NCI-H1105 treated with DMSO at 0.1 percent for 48 hours (cell line): ENCODE measurements at regions not wholly inside any gene's neighbourhood (a gene's known extent, or its start where the extent isn't known, plus 50 kb on each side); places are given as distances from the start of the nearest gene placed in this dataset.
A peak's percentile ranks its signal among the peaks of the same experiment; 100 is the strongest.
"Not testable (repeated sequence)": the region's sequence is repeated elsewhere in the genome, so short reads cannot be mapped to it uniquely, and the experiment has no call there.

Experiments
- DNase-seq: peaks from one replicate; lab custom pipeline; 2025; lab: John Stamatoyannopoulos, UW

DNA sequence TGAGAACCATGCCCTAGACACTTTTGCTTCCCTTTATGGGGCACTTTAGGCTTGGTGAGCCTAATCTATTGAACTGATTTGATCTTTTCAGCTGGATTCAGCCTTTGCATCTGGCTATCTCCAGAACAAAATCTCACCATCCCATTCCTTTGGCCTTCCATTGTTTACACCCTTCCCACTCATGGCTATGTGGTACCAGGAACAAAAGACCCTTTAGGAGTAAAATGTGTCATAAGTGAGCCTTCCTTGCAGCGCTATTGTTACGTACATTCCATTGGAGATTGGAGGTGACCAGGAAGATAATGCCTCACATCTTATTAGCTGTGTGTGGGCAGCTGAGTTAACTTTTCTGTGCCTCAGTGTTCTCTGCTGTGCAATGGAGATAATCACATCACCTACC, 188.4 kb downstream of the SATB1 start:
- DNase-seq = no peak

DNA sequence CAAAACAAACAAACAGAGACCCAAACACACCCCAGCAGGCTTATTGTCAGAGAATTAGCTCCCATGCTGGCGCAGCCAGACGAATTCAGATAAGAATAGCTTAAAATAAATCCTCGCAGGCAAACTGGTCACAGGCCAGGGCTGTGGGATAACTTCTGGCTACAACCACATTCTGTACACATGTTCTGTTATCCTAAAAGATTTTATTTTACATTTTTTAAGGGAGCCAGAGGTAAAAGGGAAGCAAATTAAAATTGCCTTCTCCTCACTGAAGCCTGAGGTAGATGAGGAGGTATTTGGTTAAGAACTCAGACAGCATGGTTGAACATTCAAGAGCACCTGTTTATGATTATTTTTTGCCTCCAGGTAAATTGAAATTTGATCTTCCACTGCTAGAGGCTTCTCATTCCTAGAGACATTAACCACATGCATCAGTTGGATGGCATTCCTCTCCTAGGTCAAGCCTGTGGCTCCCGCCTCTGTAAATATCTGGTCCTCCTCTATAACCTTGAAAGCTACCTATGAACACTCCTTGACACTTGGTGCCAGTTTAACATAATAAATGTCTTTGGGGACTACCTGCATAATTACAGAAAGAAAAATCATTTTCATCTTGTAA, 190.3 kb downstream of the SATB1 start:
- peak; percentile 2 for DNase-seq

DNA sequence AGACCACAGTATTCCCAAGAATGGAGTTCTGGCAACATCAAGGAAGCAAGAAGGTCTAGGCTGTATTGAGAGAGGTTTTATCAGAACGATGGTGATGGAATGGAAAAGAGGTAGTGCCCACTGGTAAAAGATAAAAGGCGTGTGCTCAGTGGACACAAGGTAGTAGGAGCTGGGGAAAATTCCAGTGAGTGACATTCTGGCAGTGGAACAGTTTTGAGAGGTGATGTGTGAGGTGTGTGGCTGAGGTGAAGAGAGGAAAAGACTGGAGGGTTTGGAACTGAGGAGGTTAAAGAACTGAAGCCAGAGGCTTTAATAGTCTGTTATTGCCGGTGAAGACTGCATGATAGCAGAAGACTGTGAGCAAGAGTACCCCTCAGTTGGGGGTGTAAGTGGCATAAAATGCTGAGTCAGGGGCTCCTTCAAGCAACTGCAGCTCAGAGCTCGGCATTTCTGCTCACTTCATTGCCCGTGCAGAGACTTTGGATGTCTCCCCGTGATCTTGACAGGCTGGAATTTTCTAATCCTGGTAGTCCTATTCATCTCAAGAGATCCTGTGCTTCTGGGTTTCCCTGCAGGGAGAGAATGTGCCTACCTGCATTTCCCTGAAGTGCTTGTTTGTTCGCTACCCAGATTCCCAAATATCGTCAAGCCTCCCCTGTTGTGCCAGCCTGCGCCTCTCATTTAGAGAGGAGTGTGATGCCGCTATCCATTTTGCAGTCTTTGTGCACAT, 191.0 kb downstream of the SATB1 start:
- DNase-seq = no peak

DNA sequence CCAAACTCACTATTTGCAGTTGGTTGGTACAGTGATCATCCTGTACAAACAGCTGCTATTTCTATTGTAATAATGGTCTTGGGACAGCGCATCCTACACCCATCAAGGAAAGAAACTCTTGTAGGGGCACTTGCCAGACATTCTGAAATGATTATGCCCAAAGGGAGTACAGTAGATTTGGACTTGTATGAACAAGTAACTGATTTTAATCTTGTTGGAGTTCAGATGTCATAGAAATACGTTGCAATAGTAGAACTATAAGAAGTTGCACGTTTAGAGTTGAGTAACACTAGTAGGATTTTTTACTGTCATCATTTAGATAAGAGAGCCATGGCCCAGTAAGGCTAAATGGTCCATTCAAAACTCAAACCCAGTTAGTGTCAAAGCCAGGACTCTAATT, 192.8 kb downstream of the SATB1 start:
- DNase-seq = no peak

DNA sequence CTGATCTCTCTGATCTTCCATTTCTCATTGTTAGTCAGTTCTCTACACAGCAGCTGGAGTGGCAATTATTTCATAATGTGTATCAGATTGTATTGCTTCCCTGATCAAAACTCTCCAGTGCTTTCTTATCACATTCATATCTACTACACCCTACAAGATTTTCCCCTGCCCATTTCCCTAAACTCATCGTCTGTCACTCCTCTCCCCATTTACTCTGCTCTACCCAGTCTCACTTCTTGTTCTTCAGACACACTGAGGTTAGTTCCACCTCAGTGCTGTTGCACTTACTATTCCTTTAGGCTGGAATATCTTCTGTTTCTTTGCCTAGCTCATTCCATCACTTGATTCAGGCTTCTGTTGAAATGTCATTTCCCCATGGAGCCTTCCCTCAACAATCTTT, 197.1 kb downstream of the SATB1 start:
- DNase-seq = no peak

DNA sequence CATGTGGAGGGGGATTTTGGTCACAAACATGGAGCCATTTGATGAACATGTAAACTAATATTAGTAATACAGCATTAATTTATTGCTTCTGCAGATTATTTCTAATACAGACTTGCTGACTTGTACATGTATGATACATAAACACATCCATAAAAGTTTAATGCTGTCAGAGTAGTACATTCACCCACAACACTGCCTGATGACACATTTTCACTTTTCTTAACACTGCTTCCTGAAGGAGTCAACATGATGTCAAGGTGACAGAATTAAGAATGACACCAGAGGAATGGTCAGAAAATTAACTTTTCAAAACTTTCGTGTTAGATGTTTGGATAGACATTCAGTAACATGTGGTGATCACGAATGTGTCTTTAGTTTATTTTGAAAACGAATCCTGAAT, 199.4 kb downstream of the SATB1 start:
- DNase-seq = no peak

DNA sequence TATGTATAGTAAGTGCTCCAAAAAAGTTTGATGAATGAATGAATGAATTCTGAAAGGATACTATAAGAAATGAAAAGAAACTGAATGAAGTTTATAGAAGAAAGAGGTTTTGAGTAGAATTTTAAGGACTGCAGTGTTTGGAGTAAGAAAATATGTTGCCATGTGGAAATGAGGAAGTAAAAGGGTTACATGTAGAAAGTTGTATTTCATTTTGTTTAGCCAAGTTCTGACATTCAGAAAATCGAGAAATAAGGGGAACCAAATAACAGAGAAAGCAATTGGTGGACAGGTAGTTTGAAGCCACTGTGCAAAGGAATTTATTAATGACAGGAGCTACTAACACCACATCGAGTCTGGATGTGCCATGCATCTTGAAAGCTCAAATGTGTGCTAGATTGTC, 200.7 kb downstream of the SATB1 start:
- DNase-seq = no peak

DNA sequence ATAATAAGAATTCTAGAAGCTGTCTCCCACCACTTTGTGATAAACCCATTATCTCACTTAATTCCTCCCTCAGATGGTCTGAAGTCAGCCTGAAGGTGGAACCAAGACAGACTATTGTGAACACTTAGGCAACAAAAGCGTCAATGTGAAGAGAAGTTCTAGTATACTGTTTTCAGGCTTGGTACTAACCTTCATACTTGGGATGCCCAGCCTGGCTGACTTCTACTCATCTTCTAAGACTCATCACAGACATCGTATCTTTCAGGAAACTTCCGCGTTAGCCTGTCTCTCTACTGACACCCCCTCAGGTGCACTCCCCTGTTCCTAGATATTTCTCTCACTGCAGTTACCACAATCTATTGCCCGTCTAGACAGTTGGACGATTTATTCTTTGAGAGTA, 201.2 kb downstream of the SATB1 start:
- DNase-seq = no peak

DNA sequence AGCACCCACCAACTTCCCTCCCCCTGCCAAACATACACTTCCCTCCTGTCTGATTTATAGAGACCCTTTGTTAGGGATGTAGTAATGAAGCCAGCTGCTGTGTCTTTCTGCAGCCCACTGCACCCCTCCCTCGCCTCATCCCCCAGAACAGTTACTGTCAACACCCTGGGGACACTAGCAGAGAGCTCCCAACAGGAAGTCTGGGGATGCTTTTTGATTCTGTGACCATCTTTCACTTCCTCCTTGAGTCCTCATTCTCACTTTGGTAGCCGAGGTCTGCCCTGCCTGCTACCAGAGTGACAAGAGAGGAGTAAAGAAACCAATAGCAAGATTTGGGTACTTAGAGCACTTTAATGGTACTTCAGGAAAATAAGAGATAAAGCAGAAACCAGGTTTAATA, 201.6 kb downstream of the SATB1 start:
- no peak for DNase-seq

DNA sequence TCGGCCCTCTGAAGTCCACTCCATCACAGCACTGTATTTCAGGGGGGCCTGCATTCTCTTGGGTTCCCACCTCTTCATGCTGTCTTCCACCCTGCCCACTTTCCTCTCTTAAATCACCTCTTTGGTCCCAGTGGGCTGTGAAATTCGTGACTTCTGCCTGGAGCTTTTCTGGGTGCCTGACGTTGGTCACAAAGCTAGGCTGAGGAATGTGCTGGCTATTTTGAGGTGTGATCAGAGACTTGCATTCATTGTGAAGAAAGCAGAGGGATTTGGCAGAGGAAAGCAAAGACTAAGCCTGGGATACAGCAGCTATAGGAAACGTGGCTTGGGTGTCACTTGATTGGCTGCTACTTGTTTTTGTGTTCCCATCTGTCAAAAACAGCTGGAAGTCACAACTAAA, 202.5 kb downstream of the SATB1 start:
- DNase-seq = no peak

DNA sequence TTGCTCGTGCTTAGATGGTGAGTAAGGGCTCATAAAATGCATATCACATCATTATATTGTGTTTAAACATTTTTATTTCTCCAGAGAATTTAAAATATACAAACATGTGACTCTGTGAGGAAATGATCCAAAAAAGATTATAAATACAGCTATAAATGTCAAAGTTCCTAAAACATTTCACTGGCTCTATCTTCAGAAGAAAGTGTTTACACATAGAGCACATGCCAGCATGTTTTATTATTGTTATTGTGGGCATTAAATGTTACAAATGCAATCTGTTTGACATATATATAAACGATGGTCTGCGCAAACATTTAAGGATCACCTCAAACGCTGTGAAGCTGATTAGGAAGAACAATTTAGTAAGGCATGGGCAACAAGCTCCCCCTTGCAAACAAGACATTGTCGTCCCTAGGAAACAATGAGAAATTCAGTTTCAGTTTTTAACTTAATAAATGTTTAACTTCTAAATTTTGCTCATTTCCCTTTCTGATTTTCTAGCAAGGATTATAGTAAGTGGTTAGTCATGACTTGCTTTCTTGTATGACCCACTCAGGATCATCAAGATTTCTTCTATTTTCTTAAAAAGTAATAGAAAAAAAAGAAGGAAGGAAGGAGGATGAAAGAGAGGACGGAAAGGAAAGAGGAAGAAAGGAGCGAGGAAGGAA, 207.5 kb downstream of the SATB1 start:
- no peak for DNase-seq

DNA sequence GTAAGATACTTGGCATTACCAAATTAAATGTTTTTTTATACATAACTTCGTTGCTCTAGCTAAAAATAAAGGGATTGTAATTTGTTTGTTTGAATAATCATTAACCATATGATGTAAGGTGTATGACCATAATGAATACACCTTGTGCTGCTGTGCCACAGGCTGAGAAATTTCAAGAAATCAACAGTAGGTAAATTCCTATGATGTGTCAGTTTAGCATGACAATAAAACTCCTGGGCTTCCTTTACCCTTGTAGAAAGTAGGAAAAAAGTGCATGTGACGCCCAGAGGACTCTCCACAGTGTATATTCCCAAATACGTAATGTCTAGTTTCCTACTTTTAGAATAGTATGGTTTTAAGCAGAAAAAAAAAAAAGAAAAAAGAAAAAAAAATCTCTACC, 208.1 kb downstream of the SATB1 start:
- no peak for DNase-seq

DNA sequence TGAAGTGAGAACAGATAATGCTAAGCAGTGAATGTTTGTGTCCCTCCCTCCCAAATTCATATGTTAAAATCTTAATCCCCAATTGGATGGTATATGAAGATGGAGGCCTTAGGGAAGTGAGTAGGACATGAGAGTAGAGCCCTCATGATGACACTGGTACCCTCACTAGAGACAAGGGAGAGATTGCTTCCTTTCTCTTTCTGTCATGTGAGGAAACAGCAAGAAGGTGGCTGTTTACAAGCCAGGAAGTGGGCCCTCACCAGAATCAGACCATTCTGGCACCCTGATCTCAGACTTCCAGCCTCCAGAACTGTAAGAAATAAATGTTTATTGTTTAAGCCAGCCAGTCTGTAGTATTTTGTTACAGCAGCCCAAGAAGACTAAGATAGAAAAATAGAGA, 209.5 kb downstream of the SATB1 start:
- no peak for DNase-seq

DNA sequence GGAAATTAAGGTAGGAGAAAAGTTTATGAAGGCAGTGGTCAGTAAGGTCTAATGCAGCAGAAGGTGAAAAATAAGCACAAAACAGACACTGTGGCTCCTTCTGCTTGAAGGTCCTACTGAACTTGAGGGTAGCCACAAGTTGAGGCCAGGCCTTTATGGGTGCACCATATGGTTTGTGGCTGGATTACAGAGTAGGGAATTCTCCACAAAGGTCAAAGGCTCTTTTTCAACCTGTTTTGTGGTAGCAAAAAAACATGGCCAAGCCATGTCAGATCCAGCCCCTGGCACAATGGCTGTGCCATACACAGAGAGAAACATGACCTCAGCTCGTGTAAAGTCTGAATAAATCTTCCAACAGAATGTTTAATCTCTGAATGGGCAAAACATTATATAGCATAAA, 214.0 kb downstream of the SATB1 start:
- no peak for DNase-seq

DNA sequence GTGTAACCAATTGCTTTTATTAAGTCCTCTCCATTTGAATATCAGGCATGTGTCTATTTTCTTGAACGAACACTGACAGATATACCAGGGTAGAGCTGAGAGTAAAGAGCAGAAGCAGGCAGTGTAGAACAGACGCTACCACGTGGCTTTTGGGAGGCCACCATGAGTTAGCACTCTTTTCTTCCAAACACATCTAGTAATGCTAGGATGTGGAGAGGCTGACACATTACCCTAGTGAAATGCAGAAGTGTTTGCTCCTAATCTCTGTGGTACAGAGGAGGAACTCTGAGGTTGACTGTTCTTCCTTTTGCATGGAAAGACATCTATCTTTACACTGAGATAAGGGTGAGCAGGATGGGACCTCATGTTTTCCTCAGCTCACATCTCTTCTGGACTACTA, 216.3 kb downstream of the SATB1 start:
- DNase-seq = no peak

DNA sequence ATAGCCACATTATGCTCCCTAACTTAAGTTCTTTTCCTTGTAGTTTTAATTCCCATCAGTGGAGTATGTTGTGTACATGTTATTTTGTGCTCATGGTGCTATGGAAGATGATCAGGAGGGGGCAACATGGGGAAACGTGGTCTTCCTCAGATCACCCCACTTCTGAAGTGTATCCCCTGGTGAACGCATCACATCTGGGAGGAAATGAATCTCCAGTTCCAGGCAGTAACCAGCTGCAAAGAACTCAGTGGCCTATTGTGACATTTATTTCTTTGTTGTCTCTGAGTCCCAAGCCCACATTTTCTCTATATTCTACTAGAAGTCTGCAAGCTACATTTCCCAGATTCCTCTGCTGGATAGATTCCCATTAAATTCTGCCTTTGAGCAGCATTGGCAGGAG, 217.0 kb downstream of the SATB1 start:
- DNase-seq = no peak

DNA sequence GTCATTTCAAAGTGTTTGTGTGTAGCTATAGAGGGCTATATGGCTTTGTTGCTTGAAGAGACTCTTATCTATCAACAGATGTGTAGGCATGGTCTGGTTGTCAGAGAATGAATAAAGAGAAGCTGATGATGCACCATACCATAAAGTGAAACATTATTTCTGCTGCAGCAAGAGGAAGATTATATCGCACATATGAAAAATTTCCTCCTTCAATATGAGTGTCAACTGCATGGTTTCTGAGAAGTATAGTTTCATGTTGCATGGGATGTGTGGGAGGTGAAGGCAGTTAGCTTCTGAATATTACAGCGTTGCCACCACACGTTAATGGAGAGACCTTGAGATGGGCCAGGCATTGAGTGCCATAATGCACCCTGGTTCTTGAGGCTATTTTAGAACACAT, 217.9 kb downstream of the SATB1 start:
- no peak for DNase-seq

DNA sequence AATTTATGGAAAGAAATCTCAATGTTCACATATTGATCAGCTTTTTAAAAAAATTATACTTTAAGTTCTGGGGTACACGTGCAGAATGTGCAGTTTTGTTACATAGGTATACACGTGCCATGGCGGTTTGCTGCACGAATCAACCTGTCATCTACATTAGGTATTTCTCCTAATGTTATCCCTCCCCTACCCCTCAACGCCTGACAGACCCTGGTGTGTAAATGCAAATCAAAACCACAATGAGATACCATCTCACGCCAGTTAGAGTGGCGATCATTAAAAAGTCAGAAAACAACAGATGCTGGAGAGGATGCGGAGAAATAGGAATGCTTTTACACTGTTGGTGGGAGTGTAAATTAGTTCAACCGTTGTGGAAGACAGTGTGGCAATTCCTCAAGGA, 219.4 kb downstream of the SATB1 start:
- not testable (repeated sequence) for DNase-seq

DNA sequence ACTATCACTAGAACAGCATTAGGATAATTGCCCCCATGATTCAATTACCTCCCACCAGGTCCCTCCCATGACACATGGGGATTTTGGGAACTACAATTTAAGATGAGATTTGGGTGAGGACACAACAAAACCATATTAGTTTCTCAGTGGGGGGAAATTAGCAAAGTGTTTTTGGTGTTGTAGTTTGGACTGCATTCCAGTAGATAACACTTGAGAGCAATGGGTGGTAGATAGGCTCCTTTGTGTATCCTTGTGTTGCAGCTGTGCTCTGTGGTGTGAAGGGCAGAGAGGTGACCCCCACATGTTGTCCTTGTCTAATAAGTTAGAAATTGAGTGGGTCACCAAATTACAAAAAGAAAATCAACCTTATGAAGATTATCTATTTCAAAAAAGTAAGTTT, 223.8 kb downstream of the SATB1 start:
- no peak for DNase-seq

DNA sequence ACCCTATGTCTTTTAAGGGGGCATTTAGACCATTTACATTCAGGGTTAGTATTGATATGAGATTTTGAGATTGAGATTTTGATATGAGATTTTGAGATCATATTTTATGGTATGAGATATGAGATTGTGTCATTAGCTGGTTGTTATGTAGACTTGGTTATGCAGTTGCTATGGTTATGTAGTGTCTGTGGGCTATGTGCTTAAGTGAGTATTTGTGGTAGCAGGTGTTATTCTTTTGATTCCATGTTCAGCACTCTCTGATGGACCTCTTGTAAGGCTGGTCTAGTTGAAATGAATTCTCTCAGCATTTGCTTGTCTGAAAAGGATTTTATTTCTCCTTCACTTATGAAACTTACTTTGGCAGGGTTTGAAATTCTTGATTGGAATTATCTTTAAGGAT, 225.4 kb downstream of the SATB1 start:
- no peak for DNase-seq

DNA sequence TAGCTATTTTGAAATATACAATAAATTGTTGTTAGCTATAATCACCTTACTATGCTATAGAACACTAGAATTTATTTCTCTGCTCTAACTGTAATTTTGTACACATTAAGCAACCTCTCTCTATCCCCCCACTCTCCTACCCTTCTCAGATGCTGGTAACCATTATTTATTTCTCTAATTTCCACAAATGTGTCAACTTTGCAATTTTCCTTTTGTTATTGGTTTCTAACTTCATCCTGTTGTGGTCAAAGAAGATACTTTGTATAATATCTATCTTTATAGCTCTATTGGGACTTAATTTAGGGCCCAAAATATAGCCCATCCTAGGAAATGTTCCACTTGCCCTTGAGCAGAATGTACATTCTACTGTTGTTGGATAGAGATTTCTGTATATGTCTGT, 229.3 kb downstream of the SATB1 start:
- DNase-seq = no peak

DNA sequence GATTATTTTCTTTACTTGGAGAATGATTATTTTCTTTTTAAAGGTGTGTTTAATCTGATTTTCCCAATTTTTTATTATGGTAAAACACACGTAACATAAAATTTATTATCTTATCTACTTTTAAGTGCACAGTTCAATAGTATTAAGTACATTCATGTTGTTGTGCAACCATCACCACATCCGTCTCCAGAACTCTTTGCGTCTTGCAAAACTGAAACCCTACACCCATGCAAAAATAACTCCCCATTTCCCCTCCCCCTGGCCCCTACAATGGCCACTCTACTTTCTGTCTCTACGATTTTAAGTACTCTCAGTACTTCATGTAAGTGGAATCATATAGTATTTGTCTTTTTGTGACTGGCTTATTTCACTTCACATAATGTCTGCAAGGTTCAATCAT, 230.7 kb downstream of the SATB1 start:
- DNase-seq = no peak

DNA sequence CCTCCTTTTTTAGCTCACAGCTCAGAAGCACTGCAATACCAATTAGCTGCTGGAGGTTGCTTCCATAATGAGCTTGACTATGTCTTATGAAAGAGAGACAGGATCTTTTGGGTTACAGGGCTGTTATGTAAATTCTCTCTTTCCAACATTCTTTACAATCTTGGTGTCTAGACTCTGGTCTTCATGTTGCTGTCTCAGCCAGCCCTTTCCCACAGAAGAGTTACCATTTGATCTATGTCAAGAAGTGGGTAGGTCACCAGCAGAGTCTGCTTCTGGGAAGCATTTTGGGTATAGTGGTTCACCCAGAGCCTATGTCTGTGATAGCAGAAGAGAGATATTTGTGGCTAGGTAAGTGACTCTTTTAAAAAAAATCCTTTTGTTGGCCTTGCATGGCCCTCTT, 234.5 kb downstream of the SATB1 start:
- no peak for DNase-seq
